Stimulated activated CD4-positive, alpha-beta T cell treated with anti-CD3 and anti-CD28 coated beads, Interleukin-12 subunit alpha, Interleukin-12 subunit beta, amount 100 ng/mL, for 48 hours (primary cell): ENCODE measurements at regions not wholly inside any gene's neighbourhood (a gene's known extent, or its start where the extent isn't known, plus 50 kb on each side); places are given as distances from the start of the nearest gene placed in this dataset.
"Not testable (repeated sequence)": the region's sequence is repeated elsewhere in the genome, so short reads cannot be mapped to it uniquely, and the experiment has no call there.

Source experiments
- DNase-seq, 3 donors: peaks; one replicate each; pipeline ENCODE4 v3.0.0-alpha.2; 2020; ENCODE audit warnings: low read depth in 2 of 3, low spot score in 1 of 3

- no peak for DNase-seq
Observed at GRCh38 chr4:103318327-103318726, 120.2 kb upstream of the CENPE start.

GRCh38 chr4:103308248-103308561, 110.1 kb upstream of the CENPE start:
- no peak for DNase-seq

- DNase-seq: no peak
Observed at GRCh38 chr4:103307453-103308247, 109.5 kb upstream of the CENPE start.

GRCh38 chr4:103306870-103307375, 108.8 kb upstream of the CENPE start:
- DNase-seq: no peak

GRCh38 chr4:103305355-103305754, 107.2 kb upstream of the CENPE start:
- DNase-seq: no peak

- no peak for DNase-seq
Observed at GRCh38 chr4:103303011-103303410, 104.9 kb upstream of the CENPE start.

- no peak for DNase-seq
Observed at GRCh38 chr4:103292959-103293358, 94.8 kb upstream of the CENPE start.

- DNase-seq: no peak
Observed at GRCh38 chr4:103292373-103292772, 94.2 kb upstream of the CENPE start.

GRCh38 chr4:103289186-103289585, 91.0 kb upstream of the CENPE start:
- no peak for DNase-seq

- DNase-seq: no peak
Observed at GRCh38 chr4:103272174-103272573, 74.0 kb upstream of the CENPE start.

GRCh38 chr4:103268746-103269145, 70.6 kb upstream of the CENPE start:
- DNase-seq: no peak

- no peak for DNase-seq
Observed at GRCh38 chr4:103264905-103265304, 66.8 kb upstream of the CENPE start.

- not testable (repeated sequence) for DNase-seq
Observed at GRCh38 chr4:103256068-103256467, 57.9 kb upstream of the CENPE start.
